GM12878 (cell line): ENCODE measurements at regions not wholly inside any gene's neighbourhood (a gene's known extent, or its start where the extent isn't known, plus 50 kb on each side); places are given as distances from the start of the nearest gene placed in this dataset.

Experiments used
- CHD2 ChIP-seq: IDR thresholded peaks from 2 replicates; pipeline ENCODE4 v1.6.1; 2011; ENCODE audit warnings: low read depth, low read length, improper control_type of control experiment, borderline replicate concordance
- CREB1 ChIP-seq: IDR thresholded peaks from 2 replicates; pipeline ENCODE4 v1.6.1; 2012; ENCODE audit warnings: low read depth, mild to moderate bottlenecking, inconsistent platforms
- EZH2 ChIP-seq: IDR thresholded peaks from 2 replicates; pipeline ENCODE4 v1.6.1; 2012; ENCODE audit warnings: low read depth, mild to moderate bottlenecking, control low read depth, inconsistent platforms, low read length, borderline replicate concordance; ENCODE audit not compliant: control insufficient read depth
- JUND ChIP-seq: IDR thresholded peaks from 2 replicates; pipeline ENCODE4 v1.6.1; 2012; ENCODE audit warnings: low read depth, mild to moderate bottlenecking, low read length, improper control_type of control experiment, moderate library complexity
- MTA2 ChIP-seq: fragments of 450-650 bp; IDR thresholded peaks from 2 replicates; pipeline ENCODE4 v1.6.1; 2016; ENCODE audit warnings: low read depth, mild to moderate bottlenecking, moderate library complexity
- NFIC ChIP-seq: IDR thresholded peaks from 2 replicates; pipeline ENCODE4 v1.6.1; 2012; ENCODE audit warnings: low read depth, mild to moderate bottlenecking, inconsistent platforms, low read length, moderate library complexity
- POLR2A ChIP-seq: IDR thresholded peaks from 2 replicates; pipeline ENCODE4 v1.6.1; 2011; ENCODE audit warnings: low read depth, mild to moderate bottlenecking, low read length
- SMC3 ChIP-seq: IDR thresholded peaks from 2 replicates; pipeline ENCODE4 v1.6.1; 2011; ENCODE audit warnings: low read length, improper control_type of control experiment, borderline replicate concordance
- SP1 ChIP-seq: IDR thresholded peaks from one replicate; pipeline ENCODE4 v1.6.1; 2011; ENCODE audit warnings: low read depth, low read length
- ZNF217 ChIP-seq: fragments of 450-650 bp; IDR thresholded peaks from 2 replicates; pipeline ENCODE4 v1.6.1; 2017; ENCODE audit warnings: antibody characterized with exemption, mild to moderate bottlenecking
- TF ChIP-seq, protein P1 (sequence below), 3 experiments: IDR thresholded peaks in 2 of 3; conservative IDR thresholded peaks in 1 of 3; 2 replicates each; pipeline ENCODE4 v1.5.1; 2011; ENCODE audit warnings: low read depth in 3 of 3, low read length in 3 of 3, mild to moderate bottlenecking in 3 of 3, control low read depth in 2 of 3, moderate library complexity in 2 of 3, inconsistent platforms in 1 of 3, mixed read lengths in 1 of 3; ENCODE audit not compliant: control insufficient read depth in 2 of 3, insufficient read depth in 1 of 3; ENCODE audit errors: extremely low read depth in 1 of 3
- TF ChIP-seq, protein P2 (sequence below): IDR thresholded peaks from 2 replicates; pipeline ENCODE4 v1.6.1; 2012; ENCODE audit warnings: low read depth, low read length, improper control_type of control experiment
- TF ChIP-seq, protein P3 (sequence below): fragments of 450-650 bp; IDR thresholded peaks from 2 replicates; pipeline ENCODE4 v1.6.1; 2017; ENCODE audit warnings: mild to moderate bottlenecking

DNA sequence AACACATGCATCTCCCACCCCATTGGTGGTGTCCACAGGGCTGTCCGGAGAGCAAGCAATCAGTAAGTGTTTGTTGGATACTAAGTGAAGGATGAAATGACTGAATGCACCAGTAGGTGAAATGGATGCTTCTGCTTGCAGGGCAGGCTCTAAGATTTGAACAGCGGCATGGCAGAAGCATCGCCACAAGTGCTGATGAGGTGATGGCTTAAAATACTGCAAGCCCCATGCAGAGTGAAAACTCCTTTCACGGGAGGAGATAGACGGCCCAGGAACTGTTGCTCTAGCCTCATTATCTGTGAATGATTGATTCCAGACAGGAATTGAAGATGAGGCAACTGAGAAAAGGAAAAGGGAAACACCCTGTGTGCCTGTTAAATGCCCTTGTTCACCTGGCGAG is 158.9 kb downstream of the LY86 start:
- TF ChIP-seq CHD2, result no peak
- no peak for TF ChIP-seq EZH2
- TF ChIP-seq, protein P1, sequence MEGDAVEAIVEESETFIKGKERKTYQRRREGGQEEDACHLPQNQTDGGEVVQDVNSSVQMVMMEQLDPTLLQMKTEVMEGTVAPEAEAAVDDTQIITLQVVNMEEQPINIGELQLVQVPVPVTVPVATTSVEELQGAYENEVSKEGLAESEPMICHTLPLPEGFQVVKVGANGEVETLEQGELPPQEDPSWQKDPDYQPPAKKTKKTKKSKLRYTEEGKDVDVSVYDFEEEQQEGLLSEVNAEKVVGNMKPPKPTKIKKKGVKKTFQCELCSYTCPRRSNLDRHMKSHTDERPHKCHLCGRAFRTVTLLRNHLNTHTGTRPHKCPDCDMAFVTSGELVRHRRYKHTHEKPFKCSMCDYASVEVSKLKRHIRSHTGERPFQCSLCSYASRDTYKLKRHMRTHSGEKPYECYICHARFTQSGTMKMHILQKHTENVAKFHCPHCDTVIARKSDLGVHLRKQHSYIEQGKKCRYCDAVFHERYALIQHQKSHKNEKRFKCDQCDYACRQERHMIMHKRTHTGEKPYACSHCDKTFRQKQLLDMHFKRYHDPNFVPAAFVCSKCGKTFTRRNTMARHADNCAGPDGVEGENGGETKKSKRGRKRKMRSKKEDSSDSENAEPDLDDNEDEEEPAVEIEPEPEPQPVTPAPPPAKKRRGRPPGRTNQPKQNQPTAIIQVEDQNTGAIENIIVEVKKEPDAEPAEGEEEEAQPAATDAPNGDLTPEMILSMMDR (IDR thresholded peaks at IDR 0.05 in 2 of 3, conservative IDR thresholded peaks at IDR 0.05 in 1 of 3; ENCODE audit: control insufficient read depth in 2 of 3, extremely low read depth in 1 of 3, insufficient read depth in 1 of 3, low read depth in 3 of 3, low read length in 3 of 3), result no peak
- no peak for TF ChIP-seq CREB1
- no peak for TF ChIP-seq NFIC
- no peak for TF ChIP-seq SMC3
- TF ChIP-seq, protein P2, sequence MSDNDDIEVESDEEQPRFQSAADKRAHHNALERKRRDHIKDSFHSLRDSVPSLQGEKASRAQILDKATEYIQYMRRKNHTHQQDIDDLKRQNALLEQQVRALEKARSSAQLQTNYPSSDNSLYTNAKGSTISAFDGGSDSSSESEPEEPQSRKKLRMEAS, result no peak
- TF ChIP-seq ZNF217, result no peak
- TF ChIP-seq POLR2A, result no peak
- TF ChIP-seq, protein P3, sequence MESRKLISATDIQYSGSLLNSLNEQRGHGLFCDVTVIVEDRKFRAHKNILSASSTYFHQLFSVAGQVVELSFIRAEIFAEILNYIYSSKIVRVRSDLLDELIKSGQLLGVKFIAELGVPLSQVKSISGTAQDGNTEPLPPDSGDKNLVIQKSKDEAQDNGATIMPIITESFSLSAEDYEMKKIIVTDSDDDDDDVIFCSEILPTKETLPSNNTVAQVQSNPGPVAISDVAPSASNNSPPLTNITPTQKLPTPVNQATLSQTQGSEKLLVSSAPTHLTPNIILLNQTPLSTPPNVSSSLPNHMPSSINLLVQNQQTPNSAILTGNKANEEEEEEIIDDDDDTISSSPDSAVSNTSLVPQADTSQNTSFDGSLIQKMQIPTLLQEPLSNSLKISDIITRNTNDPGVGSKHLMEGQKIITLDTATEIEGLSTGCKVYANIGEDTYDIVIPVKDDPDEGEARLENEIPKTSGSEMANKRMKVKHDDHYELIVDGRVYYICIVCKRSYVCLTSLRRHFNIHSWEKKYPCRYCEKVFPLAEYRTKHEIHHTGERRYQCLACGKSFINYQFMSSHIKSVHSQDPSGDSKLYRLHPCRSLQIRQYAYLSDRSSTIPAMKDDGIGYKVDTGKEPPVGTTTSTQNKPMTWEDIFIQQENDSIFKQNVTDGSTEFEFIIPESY, result no peak
- TF ChIP-seq MTA2, result no peak
- no peak for TF ChIP-seq JUND
- no peak for TF ChIP-seq SP1
